CD4-positive, alpha-beta T cell (primary cell): ENCODE measurements at regions not wholly inside any gene's neighbourhood (a gene's known extent, or its start where the extent isn't known, plus 50 kb on each side); places are given as distances from the start of the nearest gene placed in this dataset.

Experiments
- ATAC-seq: fragments of 200-7000 bp; cut with Tn5 transposase; one replicate; pipeline ENCODE4 v1.10.0; 2022; ENCODE audit warnings: mild to moderate bottlenecking; ENCODE audit not compliant: poor library complexity
- CTCF ChIA-PET: fragments of 350-600 bp; sonication (Branson Sonifier 250); formaldehyde crosslinking; loops from one replicate; lab custom pipeline; 2021; ENCODE audit warnings: antibody characterized with exemption, inconsistent platforms; lab: Charles Lee
- POLR2A ChIA-PET: fragments of 350-600 bp; sonication (Branson Sonifier 250); formaldehyde crosslinking; loops from one replicate; lab custom pipeline; 2021; ENCODE audit warnings: antibody characterized with exemption, inconsistent platforms; lab: Charles Lee
- DNase-seq, 14 experiments: peaks; one replicate each; pipeline ENCODE4 v3.0.0-alpha.2; 2013 to 2020; ENCODE audit warnings: mixed read lengths in 2 of 14
- H3K27ac ChIP-seq, 2 donors: one replicate each; pipeline versions ENCODE4 v1.5.1 to v1.7.0; 2013; ENCODE audit warnings: low read length in 2 of 2, low read depth in 1 of 2, mild to moderate bottlenecking in 1 of 2
- H3K27me3 ChIP-seq, 2 experiments: 1 replicate in 1 of 2; 2 replicates in 1 of 2; pipeline versions ENCODE4 v1.6.1 to v1.7.0; 2013; ENCODE audit warnings: low read length in 2 of 2, control low read depth in 1 of 2, mild to moderate bottlenecking in 1 of 2, moderate library complexity in 1 of 2; ENCODE audit not compliant: insufficient read depth in 2 of 2, control insufficient read depth in 1 of 2
- H3K36me3 ChIP-seq: one replicate; pipeline ENCODE4 v1.6.1; 2013; ENCODE audit warnings: low read length, control low read depth; ENCODE audit not compliant: insufficient read depth
- H3K4me1 ChIP-seq: one replicate; pipeline ENCODE4 v1.6.1; 2013; ENCODE audit warnings: low read length, control low read depth; ENCODE audit not compliant: insufficient read depth
- H3K4me3 ChIP-seq: one replicate; pipeline ENCODE4 v1.5.1; 2013; ENCODE audit warnings: mild to moderate bottlenecking, low read length, moderate library complexity
- H3K9me3 ChIP-seq, 2 experiments: 1 replicate in 1 of 2; 2 replicates in 1 of 2; pipeline versions ENCODE4 v1.6.1 to v1.7.0; 2013; ENCODE audit warnings: low read length in 2 of 2, mild to moderate bottlenecking in 2 of 2, control low read depth in 1 of 2, moderate library complexity in 1 of 2; ENCODE audit not compliant: control insufficient read depth in 1 of 2, insufficient read depth in 1 of 2
- H3K27ac Mint-ChIP-seq: one replicate; pipeline ENCODE4 v1.8.0; 2020; ENCODE audit warnings: mixed read lengths
- H3K27me3 Mint-ChIP-seq: one replicate; pipeline ENCODE4 v1.8.0; 2021; ENCODE audit warnings: mixed read lengths
- H3K36me3 Mint-ChIP-seq: one replicate; pipeline ENCODE4 v1.8.0; 2021; ENCODE audit warnings: low read depth, mixed read lengths
- H3K4me1 Mint-ChIP-seq: one replicate; pipeline ENCODE4 v1.8.0; 2021; ENCODE audit warnings: low read depth, mixed read lengths
- H3K4me3 Mint-ChIP-seq: one replicate; pipeline ENCODE4 v1.8.0; 2020; ENCODE audit warnings: mild to moderate bottlenecking, mixed read lengths
- H3K9me3 Mint-ChIP-seq: one replicate; pipeline ENCODE4 v1.8.0; 2020; ENCODE audit warnings: mixed read lengths
- intact Hi-C, 2 experiments: fragments of 100-400 bp; cut with DNase I in 1 of 2; cut with micrococcal nuclease in 1 of 2; formaldehyde crosslinking; loops; one replicate each; pipeline versions ENCODE4 v1.15.1 to v1.9.0; 2023 to 2025; cut with DNase I, micrococcal nuclease
- TF ChIP-seq, protein P1 (sequence below): fragments of 200-600 bp; IDR thresholded peaks from one replicate; pipeline ENCODE4 v1.8.0; 2022; ENCODE audit warnings: antibody characterized with exemption, mild to moderate bottlenecking

DNA sequence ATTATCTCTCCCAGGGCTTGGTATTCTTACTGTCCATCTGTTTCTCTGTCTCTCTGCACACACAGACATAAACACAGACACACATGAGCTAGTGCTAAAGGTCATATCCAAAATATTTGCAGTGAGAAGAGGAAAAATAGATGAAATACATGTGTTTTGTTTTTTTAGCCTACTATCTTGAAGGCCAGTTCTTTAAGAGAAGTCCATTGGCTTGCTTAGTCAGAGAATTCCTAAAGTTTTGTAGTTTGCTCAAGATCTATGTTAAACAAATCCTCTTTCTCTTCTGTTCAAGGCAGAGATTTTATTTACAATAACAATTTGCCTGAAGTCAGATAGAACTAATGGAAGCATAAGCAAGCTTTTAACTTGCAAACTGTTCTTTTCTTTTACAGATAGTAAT lies 120.0 kb upstream of the AKIRIN2 start:
- H3K4me1 Mint-ChIP-seq = peaks cover 18% of the 10 kb centered on the region
- POLR2A ChIA-PET = no interaction called here
- H3K27ac Mint-ChIP-seq = no peak overlapping the region
- TF ChIP-seq, protein P1, sequence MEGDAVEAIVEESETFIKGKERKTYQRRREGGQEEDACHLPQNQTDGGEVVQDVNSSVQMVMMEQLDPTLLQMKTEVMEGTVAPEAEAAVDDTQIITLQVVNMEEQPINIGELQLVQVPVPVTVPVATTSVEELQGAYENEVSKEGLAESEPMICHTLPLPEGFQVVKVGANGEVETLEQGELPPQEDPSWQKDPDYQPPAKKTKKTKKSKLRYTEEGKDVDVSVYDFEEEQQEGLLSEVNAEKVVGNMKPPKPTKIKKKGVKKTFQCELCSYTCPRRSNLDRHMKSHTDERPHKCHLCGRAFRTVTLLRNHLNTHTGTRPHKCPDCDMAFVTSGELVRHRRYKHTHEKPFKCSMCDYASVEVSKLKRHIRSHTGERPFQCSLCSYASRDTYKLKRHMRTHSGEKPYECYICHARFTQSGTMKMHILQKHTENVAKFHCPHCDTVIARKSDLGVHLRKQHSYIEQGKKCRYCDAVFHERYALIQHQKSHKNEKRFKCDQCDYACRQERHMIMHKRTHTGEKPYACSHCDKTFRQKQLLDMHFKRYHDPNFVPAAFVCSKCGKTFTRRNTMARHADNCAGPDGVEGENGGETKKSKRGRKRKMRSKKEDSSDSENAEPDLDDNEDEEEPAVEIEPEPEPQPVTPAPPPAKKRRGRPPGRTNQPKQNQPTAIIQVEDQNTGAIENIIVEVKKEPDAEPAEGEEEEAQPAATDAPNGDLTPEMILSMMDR = no peak
- no peak for DNase-seq
- Histone ChIP-seq H3K27me3 (no peaks in the 10 kb centered on the region), H3K36me3 (no peaks in the 10 kb centered on the region), H3K27ac (no peak overlapping the region), H3K9me3 (no peaks in the 10 kb centered on the region), H3K4me3 (no peak overlapping the region), H3K4me1 (peaks cover 6% of the 10 kb centered on the region)
- no peak overlapping the region for H3K4me3 Mint-ChIP-seq
- no peak for ATAC-seq
- H3K27me3 Mint-ChIP-seq = no peaks in the 10 kb centered on the region
- H3K36me3 Mint-ChIP-seq = no peaks in the 10 kb centered on the region
- CTCF ChIA-PET = no interaction called here
- no peaks in the 10 kb centered on the region for H3K9me3 Mint-ChIP-seq
- intact Hi-C loops = no loop called here

GRCh38 chr6:87820343-87820984 lies 118.4 kb upstream of the AKIRIN2 start:
- peaks cover 7% of the 10 kb centered on the region for H3K4me1 Mint-ChIP-seq
- no peak overlapping the region for H3K4me3 Mint-ChIP-seq
- Histone ChIP-seq H3K4me3 (no peak overlapping the region), H3K9me3 (no peaks in the 10 kb centered on the region), H3K36me3 (no peaks in the 10 kb centered on the region), H3K27me3 (no peaks in the 10 kb centered on the region), H3K27ac (no peak overlapping the region), H3K4me1 (peaks cover 2% of the 10 kb centered on the region)
- DNase-seq = no peak
- no peaks in the 10 kb centered on the region for H3K9me3 Mint-ChIP-seq
- no peaks in the 10 kb centered on the region for H3K36me3 Mint-ChIP-seq
- TF ChIP-seq, protein P1 = no peak
- CTCF ChIA-PET = no interaction called here
- ATAC-seq = no peak
- no peaks in the 10 kb centered on the region for H3K27me3 Mint-ChIP-seq
- POLR2A ChIA-PET = no interaction called here
- H3K27ac Mint-ChIP-seq = no peak overlapping the region
- intact Hi-C loops = no loop called here

DNA sequence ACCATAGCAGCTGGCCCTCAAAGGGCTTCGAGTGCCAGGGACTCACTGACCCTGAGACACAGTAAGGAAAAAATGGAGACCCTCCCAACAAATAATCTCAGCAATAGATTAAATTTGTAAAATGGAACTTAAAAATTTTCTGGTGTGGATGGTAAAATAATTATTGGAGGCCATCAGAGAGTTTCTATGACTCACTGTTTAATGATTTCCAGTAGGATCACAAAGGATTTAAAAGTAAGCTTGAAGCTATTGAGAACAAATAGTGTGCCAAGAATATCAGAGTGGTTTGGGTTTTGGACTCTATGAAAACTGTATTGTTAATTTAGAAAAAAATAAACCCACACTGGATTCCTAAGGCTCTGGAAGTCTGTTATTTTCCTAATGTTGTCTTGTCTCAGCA lies 115.2 kb upstream of the AKIRIN2 start:
- no peak overlapping the region for H3K4me3 ChIP-seq
- TF ChIP-seq, protein P1 = no peak
- no peak overlapping the region for H3K4me3 Mint-ChIP-seq
- intact Hi-C loops = no loop called here
- no peak for ATAC-seq
- H3K27me3 ChIP-seq = no peaks in the 10 kb centered on the region
- no peaks in the 10 kb centered on the region for H3K36me3 ChIP-seq
- no peaks in the 10 kb centered on the region for H3K4me1 Mint-ChIP-seq
- no peak overlapping the region for H3K27ac Mint-ChIP-seq
- H3K4me1 ChIP-seq = no peaks in the 10 kb centered on the region
- CTCF ChIA-PET = no interaction called here
- H3K9me3 ChIP-seq = no peaks in the 10 kb centered on the region
- H3K9me3 Mint-ChIP-seq = no peaks in the 10 kb centered on the region
- DNase-seq = no peak
- POLR2A ChIA-PET = no interaction called here
- peaks cover 15% of the 10 kb centered on the region for H3K27me3 Mint-ChIP-seq
- H3K27ac ChIP-seq = no peak overlapping the region
- H3K36me3 Mint-ChIP-seq = no peaks in the 10 kb centered on the region
